SK-N-SH (cell line): ENCODE measurements at regions not wholly inside any gene's neighbourhood (a gene's known extent, or its start where the extent isn't known, plus 50 kb on each side); places are given as distances from the start of the nearest gene placed in this dataset.

ENCODE experiments used
- CTCF ChIA-PET: fragments of 300-600, 350-600 bp; formaldehyde crosslinking; extraction: SDS; loops from one replicate; lab custom pipeline; 2021; lab: Yijun Ruan, JAX
- POLR2A ChIA-PET: fragments of 350-600 bp; sonication (Branson Sonifier 250); formaldehyde crosslinking; extraction: SDS; loops from one replicate; lab custom pipeline; 2020; ENCODE audit warnings: antibody characterized with exemption, inconsistent platforms; lab: Yijun Ruan, JAX
- DNase-seq: peaks from one replicate; pipeline ENCODE4 v3.0.0; 2012
- H2AFZ ChIP-seq: fragments of 200-600 bp; sonication (generic); 2 replicates; pipeline ENCODE4 v1.8.1; 2016; ENCODE audit warnings: antibody characterized with exemption, mild to moderate bottlenecking, low read depth
- H3F3A ChIP-seq: fragments of 200-600 bp; sonication (generic); replicated peaks from 2 replicates; pipeline ENCODE3; 2016; ENCODE audit warnings: antibody characterized with exemption, mild to moderate bottlenecking; ENCODE audit not compliant: insufficient read depth
- H3K27ac ChIP-seq, 2 experiments: fragments of 200-500 bp in 1 of 2; fragments of 200-600 bp in 1 of 2; sonication (Bioruptor generic) in 1 of 2; sonication (generic), shearing (Covaris generic) in 1 of 2; 2 replicates each; pipeline versions ENCODE4 v1.5.1 to v1.6.1; 2014 to 2016; ENCODE audit warnings: low read depth in 2 of 2, inconsistent platforms in 1 of 2, low read length in 1 of 2, mild to moderate bottlenecking in 1 of 2, mixed read lengths in 1 of 2
- H3K27me3 ChIP-seq: fragments of 200-600 bp; sonication (generic), shearing (Covaris generic); 2 replicates; pipeline ENCODE4 v1.6.1; 2016; ENCODE audit warnings: mixed run types; ENCODE audit not compliant: insufficient read depth
- H3K36me3 ChIP-seq, 2 experiments: fragments of 200-500 bp in 1 of 2; fragments of 200-600 bp in 1 of 2; sonication (Bioruptor generic) in 1 of 2; sonication (generic) in 1 of 2; replicated peaks in 1 of 2; 2 replicates each; pipeline versions ENCODE3 to v1.5.1; 2014 to 2016; ENCODE audit warnings: low read length in 1 of 2, mild to moderate bottlenecking in 1 of 2; ENCODE audit not compliant: insufficient read depth in 2 of 2, control insufficient read depth in 1 of 2
- H3K4me1 ChIP-seq, 2 experiments: fragments of 200-500 bp in 1 of 2; fragments of 200-600 bp in 1 of 2; sonication (Bioruptor generic) in 1 of 2; sonication (generic), shearing (Covaris generic) in 1 of 2; 2 replicates each; pipeline versions ENCODE4 v1.5.1 to v1.6.1; 2014 to 2016; ENCODE audit warnings: low read depth in 1 of 2, low read length in 1 of 2, mixed run types in 1 of 2; ENCODE audit not compliant: insufficient read depth in 2 of 2, control insufficient read depth in 1 of 2
- H3K4me2 ChIP-seq: fragments of 200-600 bp; sonication (generic), shearing (Covaris generic); 2 replicates; pipeline ENCODE4 v1.6.1; 2017; ENCODE audit warnings: mixed run types
- H3K4me3 ChIP-seq, 2 experiments: fragments of 200-500 bp in 1 of 2; fragments of 200-600 bp in 1 of 2; sonication (Bioruptor generic) in 1 of 2; sonication (generic), shearing (Covaris generic) in 1 of 2; 2 replicates each; pipeline versions ENCODE4 v1.5.1 to v1.8.1; 2014 to 2016; ENCODE audit warnings: low read depth in 2 of 2, inconsistent platforms in 1 of 2, low read length in 1 of 2, mild to moderate bottlenecking in 1 of 2, mixed read lengths in 1 of 2, moderate library complexity in 1 of 2
- H3K79me2 ChIP-seq: fragments of 200-600 bp; sonication (generic); 2 replicates; pipeline ENCODE4 v1.8.1; 2017; ENCODE audit warnings: mild to moderate bottlenecking; ENCODE audit not compliant: insufficient read depth
- H3K9ac ChIP-seq: fragments of 200-600 bp; sonication (generic); 2 replicates; pipeline ENCODE4 v1.6.1; 2017; ENCODE audit warnings: mixed run types
- H3K9me2 ChIP-seq: fragments of 200-600 bp; sonication (generic); 2 replicates; pipeline ENCODE4 v1.6.1; 2017; ENCODE audit warnings: mixed run types
- H3K9me3 ChIP-seq: fragments of 200-600 bp; sonication (generic); 2 replicates; pipeline ENCODE4 v1.6.1; 2017; ENCODE audit warnings: mixed run types, mild to moderate bottlenecking, moderate library complexity
- H4K20me1 ChIP-seq: fragments of 200-600 bp; sonication (generic); 2 replicates; pipeline ENCODE4 v1.6.1; 2017; ENCODE audit warnings: mild to moderate bottlenecking, mixed run types; ENCODE audit not compliant: insufficient read depth
- CHD2 ChIP-seq: fragments of 150-350 bp; IDR thresholded peaks from 2 replicates; pipeline ENCODE4 v1.6.1; 2018; ENCODE audit warnings: low read length; ENCODE audit not compliant: partially characterized antibody
- CTCF ChIP-seq: fragments of 200-600 bp; sonication (generic); IDR thresholded peaks from 2 replicates; pipeline ENCODE4 v1.6.1; 2017; ENCODE audit warnings: antibody characterized with exemption, mild to moderate bottlenecking, moderate library complexity
- GABPA ChIP-seq: IDR thresholded peaks from 2 replicates; pipeline ENCODE4 v1.4.0; 2012; ENCODE audit warnings: low read depth, mild to moderate bottlenecking
- GATA2 ChIP-seq: sonication (generic); formaldehyde crosslinking; IDR thresholded peaks from 2 replicates; pipeline ENCODE4 v1.5.0; 2020; ENCODE audit warnings: mild to moderate bottlenecking, missing genetic modification reagents
- IRF3 ChIP-seq: fragments of 150-350 bp; IDR thresholded peaks from 2 replicates; pipeline ENCODE4 v1.6.1; 2016; ENCODE audit warnings: mild to moderate bottlenecking, low read depth, low read length
- JUND ChIP-seq: IDR thresholded peaks from 2 replicates; pipeline ENCODE4 v1.4.0; 2012
- MAX ChIP-seq: IDR thresholded peaks from 2 replicates; pipeline ENCODE4 v1.4.0; 2012; ENCODE audit warnings: low read depth
- MEF2A ChIP-seq: IDR thresholded peaks from 2 replicates; pipeline ENCODE4 v1.4.0; 2012; ENCODE audit warnings: low read depth, borderline replicate concordance
- NFIC ChIP-seq: IDR thresholded peaks from 2 replicates; pipeline ENCODE4 v1.4.0; 2012; ENCODE audit warnings: borderline replicate concordance
- NRF1 ChIP-seq: IDR thresholded peaks from 2 replicates; pipeline ENCODE4 v1.6.1; 2012; ENCODE audit warnings: low read depth, mild to moderate bottlenecking, low read length
- RAD21 ChIP-seq: IDR thresholded peaks from 2 replicates; pipeline ENCODE4 v1.6.1; 2012; ENCODE audit warnings: mild to moderate bottlenecking, low read length
- REST ChIP-seq: IDR thresholded peaks from 2 replicates; pipeline ENCODE4 v1.6.1; 2012; ENCODE audit warnings: mild to moderate bottlenecking, low read depth, low read length, moderate library complexity
- RXRA ChIP-seq: IDR thresholded peaks from 2 replicates; pipeline ENCODE4 v1.4.0; 2012; ENCODE audit warnings: low read depth, mild to moderate bottlenecking, borderline replicate concordance
- TEAD4 ChIP-seq: IDR thresholded peaks from 2 replicates; pipeline ENCODE4 v1.4.0; 2012; ENCODE audit warnings: mild to moderate bottlenecking, borderline replicate concordance; ENCODE audit not compliant: insufficient read depth
- USF1 ChIP-seq: IDR thresholded peaks from 2 replicates; pipeline ENCODE4 v1.4.0; 2012; ENCODE audit warnings: low read depth, borderline replicate concordance
- USF2 ChIP-seq: fragments of 150-350 bp; IDR thresholded peaks from 2 replicates; pipeline ENCODE4 v1.6.1; 2017; ENCODE audit warnings: antibody characterized with exemption, low read length, low read depth, borderline replicate concordance
- ZBTB33 ChIP-seq: IDR thresholded peaks from 2 replicates; pipeline ENCODE4 v1.4.0; 2012; ENCODE audit warnings: low read depth, borderline replicate concordance

GRCh38 chr4:99710020-99710419 lies 52.4 kb upstream of the C4orf54 start:
- no peaks in the 10 kb centered on the region for H3K27me3 ChIP-seq
- no peaks in the 10 kb centered on the region for H3K4me1 ChIP-seq
- H3K9me3 ChIP-seq, result no peaks in the 10 kb centered on the region
- no peak overlapping the region for H2AFZ ChIP-seq
- CTCF ChIA-PET, result interaction anchor here (1.1 kb wide), 1 partner anchor 14 kb away, joined by 3 read pairs; no protein-coding TSS in a partner anchor
- H3K79me2 ChIP-seq, result no peaks in the 10 kb centered on the region
- POLR2A ChIA-PET, result no interaction called here
- no peaks in the 10 kb centered on the region for H3F3A ChIP-seq
- no peak overlapping the region for H3K4me3 ChIP-seq
- no peaks in the 10 kb centered on the region for H3K36me3 ChIP-seq
- H3K9me2 ChIP-seq, result no peaks in the 10 kb centered on the region
- no peak overlapping the region for H3K4me2 ChIP-seq
- H3K9ac ChIP-seq, result no peak overlapping the region
- no peak for DNase-seq
- H3K27ac ChIP-seq, result no peak overlapping the region
- H4K20me1 ChIP-seq, result no peaks in the 10 kb centered on the region
- TF ChIP-seq USF2, result no peak
- TF ChIP-seq RXRA, result no peak
- no peak for TF ChIP-seq REST
- no peak for TF ChIP-seq IRF3
- TF ChIP-seq GABPA, result no peak
- no peak for TF ChIP-seq NFIC
- no peak for TF ChIP-seq JUND
- TF ChIP-seq NRF1, result no peak
- TF ChIP-seq MEF2A, result no peak
- no peak for TF ChIP-seq GATA2 (CRISPR knock-in tag)
- TF ChIP-seq TEAD4, result no peak
- no peak for TF ChIP-seq CHD2
- TF ChIP-seq, all 33 proteins: peak for 0

GRCh38 chr4:99708551-99708950 lies 50.9 kb upstream of the C4orf54 start:
- no peak overlapping the region for H2AFZ ChIP-seq
- H3K4me3 ChIP-seq, result no peak overlapping the region
- no peaks in the 10 kb centered on the region for H3K9me2 ChIP-seq
- H3K9me3 ChIP-seq, result no peaks in the 10 kb centered on the region
- H3K4me1 ChIP-seq, result no peaks in the 10 kb centered on the region
- no peak overlapping the region for H3K4me2 ChIP-seq
- H4K20me1 ChIP-seq, result no peaks in the 10 kb centered on the region
- no peak for DNase-seq
- no peak overlapping the region for H3K9ac ChIP-seq
- no peak for TF ChIP-seq TEAD4
- no peak for TF ChIP-seq CTCF
- no peak for TF ChIP-seq ZBTB33
- no peak for TF ChIP-seq USF1
- TF ChIP-seq MAX, result no peak
- TF ChIP-seq RAD21, result no peak
- no peak for TF ChIP-seq NRF1
- no peak for TF ChIP-seq MEF2A
- H3F3A ChIP-seq, result no peaks in the 10 kb centered on the region
- ChIA-PET POLR2A (no interaction called here), CTCF (interaction anchor here (1.2 kb wide), 1 partner anchor 15 kb away, joined by 3 read pairs; no protein-coding TSS in a partner anchor)
- H3K79me2 ChIP-seq, result no peaks in the 10 kb centered on the region
- no peak overlapping the region for H3K27ac ChIP-seq
- no peaks in the 10 kb centered on the region for H3K36me3 ChIP-seq
- H3K27me3 ChIP-seq, result no peaks in the 10 kb centered on the region
